Thyroid gland (tissue), 4 donors: ENCODE measurements at regions not wholly inside any gene's neighbourhood (a gene's known extent, or its start where the extent isn't known, plus 50 kb on each side); places are given as distances from the start of the nearest gene placed in this dataset.

Source experiments
- POLR2A ChIP-seq, 2 donors: fragments of 450-650 bp; IDR thresholded peaks; one replicate each; pipeline ENCODE4 v1.6.1; 2017; ENCODE audit warnings: antibody characterized with exemption in 2 of 2, mild to moderate bottlenecking in 2 of 2, moderate library complexity in 1 of 2
- TF ChIP-seq, protein P1 (sequence below), 6 experiments: fragments of 200-600 bp in 3 of 6; fragments of 450-650 bp in 3 of 6; sonication (generic) in 3 of 6; IDR thresholded peaks; one replicate each; pipeline ENCODE4 v1.5.1; 2016 to 2019; ENCODE audit warnings: antibody characterized with exemption in 6 of 6, mild to moderate bottlenecking in 2 of 6, inconsistent platforms in 1 of 6, moderate library complexity in 1 of 6

DNA sequence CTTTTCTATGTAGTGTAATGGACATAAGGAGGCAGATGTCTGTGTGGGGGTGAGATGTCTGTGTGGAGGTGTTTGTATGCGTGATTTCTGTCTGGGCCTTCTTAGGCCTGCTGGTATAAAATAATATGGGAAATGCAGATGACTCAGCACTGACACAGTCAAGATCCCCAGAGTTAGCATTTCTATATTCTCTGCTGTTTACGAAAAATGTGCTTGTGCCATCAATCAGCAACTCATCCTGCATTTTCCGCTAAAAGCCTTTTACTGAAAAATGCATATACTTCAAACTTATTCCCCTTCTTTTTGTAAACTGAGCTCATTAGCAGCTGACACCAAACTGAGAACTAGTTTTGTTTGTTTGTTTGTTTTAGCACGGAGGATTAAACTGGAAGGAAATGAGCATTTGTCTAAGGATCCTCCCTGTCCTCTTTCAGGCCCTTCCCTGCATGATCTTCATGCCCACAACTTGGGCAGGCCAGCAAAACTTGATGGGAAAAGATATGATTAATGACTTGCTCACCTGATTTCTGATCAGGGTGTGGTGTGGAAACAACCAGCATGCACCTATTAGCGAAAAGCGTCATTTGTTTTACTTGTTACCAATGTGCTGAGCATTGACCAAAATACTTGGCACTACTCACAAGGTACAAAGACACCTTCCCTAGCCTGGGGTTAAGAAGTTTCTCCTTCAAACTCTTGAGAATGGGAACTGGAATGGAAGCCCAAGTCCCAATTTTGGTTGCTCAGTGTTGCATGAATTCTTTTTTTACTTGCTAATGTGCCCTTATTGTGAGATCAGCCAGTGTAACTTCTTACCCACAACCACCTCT lies 77.4 kb downstream of the NDUFS5 start:
- TF ChIP-seq, protein P1, sequence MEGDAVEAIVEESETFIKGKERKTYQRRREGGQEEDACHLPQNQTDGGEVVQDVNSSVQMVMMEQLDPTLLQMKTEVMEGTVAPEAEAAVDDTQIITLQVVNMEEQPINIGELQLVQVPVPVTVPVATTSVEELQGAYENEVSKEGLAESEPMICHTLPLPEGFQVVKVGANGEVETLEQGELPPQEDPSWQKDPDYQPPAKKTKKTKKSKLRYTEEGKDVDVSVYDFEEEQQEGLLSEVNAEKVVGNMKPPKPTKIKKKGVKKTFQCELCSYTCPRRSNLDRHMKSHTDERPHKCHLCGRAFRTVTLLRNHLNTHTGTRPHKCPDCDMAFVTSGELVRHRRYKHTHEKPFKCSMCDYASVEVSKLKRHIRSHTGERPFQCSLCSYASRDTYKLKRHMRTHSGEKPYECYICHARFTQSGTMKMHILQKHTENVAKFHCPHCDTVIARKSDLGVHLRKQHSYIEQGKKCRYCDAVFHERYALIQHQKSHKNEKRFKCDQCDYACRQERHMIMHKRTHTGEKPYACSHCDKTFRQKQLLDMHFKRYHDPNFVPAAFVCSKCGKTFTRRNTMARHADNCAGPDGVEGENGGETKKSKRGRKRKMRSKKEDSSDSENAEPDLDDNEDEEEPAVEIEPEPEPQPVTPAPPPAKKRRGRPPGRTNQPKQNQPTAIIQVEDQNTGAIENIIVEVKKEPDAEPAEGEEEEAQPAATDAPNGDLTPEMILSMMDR (IDR thresholded peaks at IDR 0.05), result no peak
- peak in 1 of 2 donors; percentile 54 for TF ChIP-seq POLR2A (IDR thresholded peaks at IDR 0.05)
